Stimulated activated CD8-positive, alpha-beta memory T cell treated with anti-CD3 and anti-CD28 coated beads, Interleukin-7, amount 100 ng/mL, for 48 hours (primary cell): ENCODE measurements at regions not wholly inside any gene's neighbourhood (a gene's known extent, or its start where the extent isn't known, plus 50 kb on each side); places are given as distances from the start of the nearest gene placed in this dataset.

ENCODE experiments used
- DNase-seq, 2 donors: peaks; one replicate each; pipeline ENCODE4 v3.0.0-alpha.2; 2020; ENCODE audit warnings: low read depth in 1 of 2; ENCODE audit errors: extremely low read depth in 1 of 2

GRCh38 chr11:8340296-8340695 is 76.6 kb upstream of the LMO1 start:
- no peak for DNase-seq

GRCh38 chr11:8339592-8340022 is 75.9 kb upstream of the LMO1 start:
- no peak for DNase-seq

DNA sequence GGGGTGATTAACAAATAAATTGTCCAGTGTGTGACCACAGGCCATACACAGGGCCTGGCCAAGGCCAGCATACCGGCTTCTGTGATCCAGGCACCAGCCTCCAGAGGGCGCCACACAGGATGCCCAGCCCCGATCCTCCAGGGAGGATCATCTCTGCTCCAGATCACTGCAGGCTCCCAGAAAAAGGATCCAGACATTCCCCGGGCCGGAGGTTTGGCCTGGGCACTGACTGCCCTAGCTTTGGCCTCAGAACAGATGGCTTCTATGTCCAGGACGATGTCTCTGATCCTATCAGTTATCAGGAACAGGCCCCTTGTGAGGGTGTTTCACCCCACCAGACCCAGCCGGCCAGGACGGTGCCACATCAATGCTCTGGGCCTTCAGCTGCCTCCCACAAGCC is 74.5 kb upstream of the LMO1 start:
- no peak for DNase-seq

DNA sequence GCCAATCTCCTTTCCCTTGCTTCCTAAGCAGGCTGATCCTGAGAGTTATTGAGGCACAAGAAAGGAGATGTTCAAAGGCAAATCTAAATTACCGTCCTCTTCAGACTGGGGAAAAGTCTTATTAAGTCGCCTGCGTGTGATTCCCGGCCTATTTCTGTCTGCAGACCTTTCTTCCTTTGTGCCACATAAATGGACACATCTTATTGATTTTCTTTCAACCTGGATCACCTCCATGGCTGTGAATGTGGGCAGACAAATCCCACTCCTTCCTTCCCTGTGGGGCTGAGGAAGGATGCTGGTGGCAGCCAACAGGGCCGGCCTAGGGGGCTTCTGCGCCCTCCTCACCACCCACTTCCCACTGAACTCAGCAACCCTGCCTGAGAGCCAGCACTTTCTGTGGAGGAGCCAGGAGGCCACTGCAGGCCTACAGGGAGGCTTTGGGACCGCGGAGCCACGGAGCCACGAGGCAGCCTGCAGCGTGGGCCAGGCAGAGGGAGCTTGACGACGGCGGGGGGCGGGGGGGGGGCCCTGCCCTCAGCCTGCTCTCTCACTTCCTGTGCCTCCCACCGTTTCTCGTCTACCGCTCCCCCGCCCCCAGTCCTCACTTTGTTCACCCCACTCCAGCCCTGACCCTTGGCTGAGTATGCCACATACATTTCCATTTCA is 73.6 kb upstream of the LMO1 start:
- DNase-seq = no peak

GRCh38 chr11:8336356-8337129 is 72.9 kb upstream of the LMO1 start:
- DNase-seq = no peak

DNA sequence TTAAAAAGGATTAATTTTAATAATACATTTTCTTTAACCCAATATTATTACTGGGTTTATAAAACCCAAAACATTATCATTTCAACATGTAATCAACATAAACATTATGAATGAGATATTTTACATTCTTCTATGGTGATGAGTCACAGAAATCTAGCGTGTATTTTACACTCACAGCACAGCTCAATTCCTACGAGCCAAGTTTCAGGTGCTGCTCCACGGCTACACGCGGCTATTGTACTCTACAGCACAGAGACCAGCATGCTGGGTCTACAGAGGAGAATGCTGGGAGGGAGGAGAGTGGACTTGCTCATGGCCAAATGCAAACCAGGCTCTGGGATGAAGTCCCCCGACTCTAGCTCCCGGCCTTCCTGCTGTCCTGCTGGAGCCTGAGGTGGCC is 72.0 kb upstream of the LMO1 start:
- no peak for DNase-seq

DNA sequence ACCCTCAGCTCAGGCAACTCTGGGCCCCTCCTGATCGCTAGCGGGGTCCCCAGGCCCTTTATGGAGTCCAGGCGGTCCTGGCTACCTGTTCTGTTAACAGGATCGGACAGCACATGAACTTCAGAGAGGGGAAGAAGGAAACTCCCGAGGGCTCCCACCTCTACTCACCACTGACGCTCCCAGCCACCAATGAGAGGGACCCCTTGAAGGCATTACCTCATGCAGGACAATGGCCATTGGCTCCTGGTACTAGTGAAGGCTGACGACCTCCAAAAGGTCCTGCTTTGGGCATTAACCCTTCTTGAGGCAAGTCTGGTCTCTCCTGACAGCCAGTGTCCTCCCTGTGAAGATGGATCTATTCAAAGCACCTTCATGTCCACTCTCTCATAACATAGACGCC is 71.5 kb upstream of the LMO1 start:
- DNase-seq = no peak

DNA sequence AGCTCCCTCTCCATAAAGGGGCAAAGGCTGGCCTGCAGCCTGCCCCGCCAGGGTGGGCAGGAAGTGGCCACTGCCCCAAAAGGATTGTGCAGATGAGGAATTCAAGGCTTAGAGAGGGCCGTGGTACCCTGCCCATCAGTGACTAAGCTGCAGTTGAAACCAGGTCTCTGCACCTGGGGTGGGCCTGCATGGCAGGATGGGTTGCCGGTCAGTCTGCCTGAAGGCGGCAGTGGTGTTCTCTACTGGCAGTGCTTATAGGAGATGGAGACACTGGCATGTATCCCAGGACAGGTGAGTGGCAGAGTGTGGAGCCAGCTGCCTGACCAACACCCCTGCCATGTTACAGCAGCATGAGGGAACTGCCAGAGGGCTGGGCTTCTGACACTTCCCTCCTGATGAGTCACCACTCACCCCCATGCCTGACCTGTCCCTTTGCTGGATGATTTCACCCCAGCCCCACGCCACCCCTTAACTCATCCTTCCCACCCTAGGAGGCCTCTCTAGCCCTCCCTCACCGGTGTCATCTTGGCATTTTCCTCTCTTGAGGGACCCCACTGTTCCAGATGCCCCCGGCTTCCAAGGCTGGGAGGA is 70.2 kb upstream of the LMO1 start:
- DNase-seq = no peak

- DNase-seq = no peak
Measured at GRCh38 chr11:8333376-8333775, 69.7 kb upstream of the LMO1 start.

- DNase-seq = no peak
Measured at GRCh38 chr11:8332891-8333290, 69.2 kb upstream of the LMO1 start.

- DNase-seq = no peak
Measured at GRCh38 chr11:8332196-8332595, 68.5 kb upstream of the LMO1 start.

GRCh38 chr11:8331767-8332166 is 68.1 kb upstream of the LMO1 start:
- no peak for DNase-seq

- no peak for DNase-seq
Measured at GRCh38 chr11:8330896-8331295, 67.2 kb upstream of the LMO1 start.

GRCh38 chr11:8330404-8330803 is 66.7 kb upstream of the LMO1 start:
- DNase-seq = no peak

GRCh38 chr11:8329847-8330361 is 66.2 kb upstream of the LMO1 start:
- DNase-seq = no peak

- DNase-seq = no peak
Measured at GRCh38 chr11:8329336-8329735, 65.7 kb upstream of the LMO1 start.

- peak; percentile 51 to 75 for DNase-seq
Measured at GRCh38 chr11:8328848-8329330, 65.2 kb upstream of the LMO1 start.

- DNase-seq = no peak
Measured at GRCh38 chr11:8328231-8328794, 64.6 kb upstream of the LMO1 start.

GRCh38 chr11:8327761-8328192 is 64.1 kb upstream of the LMO1 start:
- DNase-seq = no peak

DNA sequence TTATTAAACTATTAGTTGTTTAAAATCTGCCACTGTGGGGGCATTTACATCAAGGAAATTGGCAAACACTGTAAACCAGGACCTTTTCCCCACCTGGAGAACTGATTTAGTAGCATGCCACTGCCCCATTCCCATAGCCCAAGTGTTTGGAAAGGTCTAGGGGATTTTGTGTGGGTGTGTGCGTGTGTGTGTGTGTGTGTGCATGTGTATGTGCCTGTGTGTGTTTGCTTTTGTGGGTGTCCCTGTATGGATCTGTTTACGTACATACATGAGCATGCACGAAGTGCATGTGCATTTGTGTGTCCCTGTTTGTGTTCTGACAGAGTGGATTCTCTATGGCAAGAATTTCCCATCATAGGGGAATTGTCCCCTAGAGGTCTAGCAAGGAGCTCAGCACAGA is 62.7 kb upstream of the LMO1 start:
- no peak for DNase-seq

DNA sequence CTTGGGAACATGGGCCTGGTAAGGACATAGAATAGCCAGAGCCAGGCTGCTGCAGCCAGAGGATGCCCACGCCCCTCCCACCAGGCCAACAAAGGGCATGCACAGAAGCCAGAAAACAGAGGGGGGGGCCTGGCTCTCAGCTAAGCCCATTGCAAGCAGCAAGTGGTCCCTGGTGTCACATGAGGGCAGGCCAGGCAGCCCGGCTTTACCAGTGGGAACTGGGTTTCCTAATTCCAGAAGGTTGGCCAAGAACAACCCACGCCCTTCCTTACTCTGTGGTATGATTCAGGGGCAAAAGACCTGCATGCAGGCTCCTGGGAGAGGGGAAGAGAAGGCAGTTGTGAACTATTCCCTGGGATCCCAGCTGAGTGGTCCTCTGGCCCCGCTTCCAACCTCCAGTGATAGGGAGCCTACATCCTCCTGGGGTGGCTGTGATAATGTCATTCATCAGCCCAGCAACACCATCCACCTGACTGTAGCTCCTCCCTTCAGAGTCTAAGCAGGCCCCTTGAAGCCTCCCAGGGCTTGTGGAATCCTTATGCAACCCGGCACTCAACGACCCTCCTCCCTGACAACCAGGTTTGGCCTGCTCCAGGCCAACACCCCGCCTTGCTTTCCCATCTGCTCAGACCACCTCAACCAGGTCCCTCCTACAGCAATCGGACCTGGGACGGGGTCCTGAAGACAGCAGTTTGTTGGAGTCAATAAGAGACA is 62.1 kb upstream of the LMO1 start:
- no peak for DNase-seq
